DMS153 treated with DMSO at 0.1 percent for 48 hours (cell line): ENCODE measurements at regions not wholly inside any gene's neighbourhood (a gene's known extent, or its start where the extent isn't known, plus 50 kb on each side); places are given as distances from the start of the nearest gene placed in this dataset.
"Not testable (repeated sequence)": the region's sequence is repeated elsewhere in the genome, so short reads cannot be mapped to it uniquely, and the experiment has no call there.

ENCODE experiments used
- DNase-seq: peaks from one replicate; lab custom pipeline; 2025; ENCODE audit not compliant: unreplicated experiment; lab: John Stamatoyannopoulos, UW

DNA sequence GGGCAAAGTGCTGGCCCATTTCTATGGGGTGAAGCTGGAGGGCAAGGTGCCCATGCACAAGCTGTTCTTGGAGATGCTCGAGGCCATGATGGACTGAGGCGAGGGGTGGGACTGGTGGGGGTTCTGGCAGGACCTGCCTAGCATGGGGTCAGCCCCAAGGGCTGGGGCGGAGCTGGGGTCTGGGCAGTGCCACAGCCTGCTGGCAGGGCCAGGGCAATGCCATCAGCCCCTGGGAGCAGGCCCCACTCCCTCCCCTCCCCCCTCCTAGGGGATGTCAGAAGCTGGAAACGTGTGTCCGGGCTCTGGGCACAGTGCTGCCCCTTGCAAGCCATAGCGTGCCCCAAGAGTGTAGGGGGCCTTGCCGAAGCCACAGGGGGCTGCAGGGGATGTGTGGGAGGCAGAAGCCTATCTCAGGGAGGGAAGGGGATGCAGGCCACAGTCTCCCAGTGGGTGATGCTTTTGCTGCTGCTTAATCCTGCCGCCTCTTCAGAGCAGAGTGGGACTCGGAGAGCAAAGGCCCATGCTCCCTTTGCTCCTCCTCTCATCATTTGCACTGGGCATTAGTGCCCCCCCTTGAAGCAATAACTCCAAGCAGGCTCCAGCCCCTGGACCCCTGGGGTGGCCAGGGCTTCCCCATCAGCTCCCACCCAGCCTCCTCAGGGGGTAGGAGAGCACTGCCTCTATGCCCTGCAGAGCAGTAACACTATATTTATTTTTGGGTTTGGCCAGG is 85.2 kb downstream of the MRPL57 start:
- not testable (repeated sequence) for DNase-seq

DNA sequence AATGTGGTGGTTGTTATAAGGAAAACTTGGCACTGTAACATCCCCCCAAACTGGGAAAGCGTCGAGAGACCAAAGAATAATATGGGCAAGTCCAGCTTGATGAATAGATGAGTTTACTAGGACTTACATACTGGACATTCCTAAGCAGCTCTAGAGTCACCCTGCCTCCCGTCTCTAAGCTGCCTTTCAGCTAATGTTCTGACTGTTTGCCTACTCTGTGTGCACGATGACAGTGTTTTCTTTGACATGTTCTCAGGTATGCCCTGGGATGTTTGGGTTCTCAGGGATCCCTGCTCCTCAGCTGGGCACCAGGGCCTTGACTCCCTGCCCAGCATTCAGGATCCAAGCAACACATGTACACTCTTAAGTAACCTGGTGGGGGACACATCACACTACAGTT is 87.5 kb downstream of the MRPL57 start:
- DNase-seq, result not testable (repeated sequence)

DNA sequence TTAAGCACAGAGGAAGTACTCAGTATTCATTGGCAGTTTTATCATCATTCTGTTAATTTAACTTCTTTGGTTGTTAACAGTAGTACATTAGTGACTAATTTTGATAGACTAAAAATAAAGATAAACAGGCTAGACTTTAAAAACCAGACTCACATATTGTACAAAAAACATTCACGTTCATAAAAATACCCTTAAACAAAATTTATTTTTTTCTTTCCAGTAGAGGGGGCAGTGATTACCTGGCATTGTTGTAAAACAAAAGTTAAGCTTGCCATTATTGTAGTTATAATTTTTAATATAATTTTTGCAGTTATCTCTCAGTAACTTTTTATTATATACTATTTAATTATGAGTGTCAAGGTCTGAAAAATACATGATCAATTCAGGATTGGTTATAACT is 92.0 kb downstream of the MRPL57 start:
- DNase-seq, result not testable (repeated sequence)

DNA sequence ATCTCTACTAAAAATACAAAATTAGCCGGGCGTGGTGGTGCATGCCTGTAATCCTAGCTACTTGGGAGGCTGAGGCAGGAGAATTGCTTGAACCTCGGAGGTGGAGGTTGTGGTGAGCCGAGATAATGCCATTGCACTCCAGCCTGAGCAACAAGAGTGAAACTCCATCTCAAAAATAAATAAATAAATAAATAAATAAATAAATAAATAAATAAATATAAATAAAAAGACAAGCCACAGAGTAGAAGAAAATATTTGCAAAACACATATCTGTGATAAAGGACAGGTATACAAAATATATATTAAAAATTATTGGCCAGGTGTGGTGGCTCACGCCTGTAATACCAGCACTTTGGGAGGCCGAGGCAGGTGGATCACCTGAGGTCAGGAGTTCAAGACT is 96.0 kb downstream of the MRPL57 start:
- not testable (repeated sequence) for DNase-seq

DNA sequence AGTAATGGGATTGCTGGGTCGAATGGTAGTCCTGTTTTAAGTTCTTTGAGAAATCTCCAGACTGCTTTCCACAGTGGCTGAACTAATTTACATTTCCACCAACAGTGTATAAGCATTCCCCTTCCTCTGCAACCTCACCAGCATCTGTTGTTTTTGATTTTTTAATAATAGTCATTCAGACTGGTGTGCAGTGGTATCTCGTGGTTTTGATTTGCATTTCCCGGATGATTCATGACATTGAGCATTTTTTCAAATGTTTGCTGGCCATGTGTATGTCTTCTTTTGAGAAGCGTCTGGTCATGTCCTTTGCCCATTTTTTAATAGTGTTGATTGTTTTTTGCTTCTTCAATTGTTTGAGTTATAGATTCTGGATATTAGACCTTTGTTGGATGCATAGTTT is 98.0 kb downstream of the MRPL57 start:
- DNase-seq, result not testable (repeated sequence)

DNA sequence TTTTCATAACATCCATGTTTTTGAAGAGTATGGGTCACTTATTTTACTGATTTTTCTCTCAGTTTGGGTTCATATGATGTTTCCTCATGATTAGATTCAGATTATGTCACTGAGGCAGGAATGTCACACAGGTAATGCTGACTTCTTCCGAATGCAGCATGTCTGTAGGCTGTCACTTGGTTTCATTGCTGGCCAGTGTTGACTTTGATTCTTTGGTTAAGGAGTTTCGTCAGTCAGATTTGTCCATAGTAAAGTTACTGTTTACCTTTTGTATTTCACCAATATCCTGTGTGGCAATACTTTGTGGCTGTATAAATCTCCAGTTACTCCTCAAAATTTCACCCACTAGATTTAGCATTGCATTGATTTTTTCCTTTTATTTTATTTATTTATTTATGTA is 105.6 kb downstream of the MRPL57 start:
- DNase-seq, result no peak

DNA sequence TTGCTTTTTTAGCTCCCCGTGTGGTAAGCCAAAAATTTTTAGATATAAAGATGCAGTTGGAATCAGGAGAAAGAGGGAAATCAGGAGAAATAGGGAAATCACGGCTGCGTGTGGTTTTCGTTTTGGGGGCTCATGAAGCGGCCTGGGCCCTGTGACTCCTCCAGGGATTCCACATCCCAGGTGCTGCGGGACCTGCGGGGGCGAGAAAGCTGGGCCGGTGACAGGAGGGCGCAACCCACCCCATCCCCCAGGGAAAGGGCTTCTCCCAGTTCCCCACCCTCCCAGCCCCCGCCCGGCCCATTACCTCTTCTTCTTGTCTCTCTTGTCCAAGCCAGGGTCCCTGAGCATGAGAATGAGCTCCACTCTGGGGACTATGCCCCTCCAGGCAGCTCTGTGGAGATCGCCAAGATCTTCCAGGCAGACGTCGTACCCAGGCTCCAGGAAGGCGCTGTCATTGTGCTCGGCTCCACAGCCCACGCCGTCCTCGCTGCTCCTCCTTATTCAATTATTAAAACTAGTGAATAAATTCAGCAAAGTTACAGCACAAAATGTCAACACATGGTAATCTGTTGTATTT is 111.0 kb downstream of the MRPL57 start:
- no peak for DNase-seq

DNA sequence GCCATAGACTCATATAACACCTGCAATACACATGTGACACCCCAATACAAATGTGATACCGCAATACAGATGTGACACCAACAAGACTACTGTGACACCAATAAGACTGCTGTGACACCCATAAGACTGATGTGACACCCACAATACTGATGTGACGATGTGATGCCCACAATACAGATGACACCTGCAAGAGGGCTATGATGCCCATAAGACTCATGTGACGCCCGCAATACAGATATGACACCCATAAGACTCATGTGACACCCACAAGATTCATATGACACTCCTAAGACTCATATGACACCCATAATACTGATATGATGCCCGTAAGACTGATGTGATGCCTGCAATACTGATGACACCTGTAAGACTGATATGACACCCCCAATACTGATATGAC is 113.0 kb downstream of the MRPL57 start:
- no peak for DNase-seq

DNA sequence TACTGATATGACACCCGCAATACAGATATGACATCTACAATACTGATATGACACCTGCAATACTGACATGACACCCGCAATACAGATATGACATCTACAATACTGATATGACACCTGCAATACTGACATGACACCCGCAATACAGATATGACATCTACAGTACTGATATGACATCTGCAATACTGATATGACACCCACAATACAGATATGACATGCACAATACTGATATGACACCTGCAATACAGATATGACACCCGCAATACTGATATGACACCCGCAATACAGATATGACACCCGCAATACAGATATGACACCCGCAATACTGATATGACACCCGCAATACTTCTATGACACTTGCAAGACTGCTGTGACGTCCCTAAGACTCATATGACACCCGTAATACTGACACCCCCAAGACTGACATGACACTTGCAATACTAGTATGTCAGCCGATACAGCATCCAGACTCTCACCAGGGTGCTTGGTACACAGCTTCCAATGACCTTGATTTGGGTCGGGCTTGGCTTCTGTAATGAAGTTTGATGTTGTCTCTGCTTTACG is 114.1 kb downstream of the MRPL57 start:
- not testable (repeated sequence) for DNase-seq

DNA sequence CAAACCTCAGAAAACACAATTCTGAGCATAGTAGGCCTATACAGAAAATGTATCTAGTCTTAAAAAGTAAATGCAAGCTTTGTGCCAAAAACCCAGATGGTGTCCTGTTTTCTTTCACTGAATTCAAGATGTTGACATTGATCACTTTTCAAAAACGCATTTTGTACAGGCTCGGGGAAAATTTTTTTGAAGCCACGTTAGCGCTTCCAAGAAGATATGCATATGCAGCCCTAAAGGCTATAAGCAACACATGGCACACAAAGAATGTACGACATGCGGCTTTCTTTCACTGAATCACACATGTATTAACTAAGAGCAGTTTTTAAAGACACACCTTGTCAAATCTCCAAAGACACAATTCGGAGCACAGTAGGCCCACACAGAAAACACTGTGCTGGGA is 115.4 kb downstream of the MRPL57 start:
- no peak for DNase-seq

DNA sequence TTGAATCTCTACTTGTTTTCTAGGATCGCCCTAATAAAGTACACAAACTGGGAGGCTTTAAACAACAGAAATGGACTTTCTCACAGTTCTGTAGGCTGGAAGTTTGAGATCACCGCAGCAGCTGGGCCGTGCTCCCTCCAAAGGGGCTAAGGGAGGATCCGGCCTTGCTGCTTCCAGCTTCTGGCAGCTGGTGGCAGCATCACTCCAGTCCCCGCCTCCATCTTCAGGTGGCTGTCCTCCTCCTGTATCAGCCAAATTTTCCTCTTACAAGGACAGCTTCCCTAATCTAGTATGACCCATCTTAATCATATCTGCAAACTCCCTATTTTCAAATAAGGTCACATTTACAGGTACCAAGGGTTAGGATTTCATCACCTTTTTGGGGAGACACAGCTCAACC is 120.5 kb downstream of the MRPL57 start:
- peak; percentile 23 for DNase-seq

DNA sequence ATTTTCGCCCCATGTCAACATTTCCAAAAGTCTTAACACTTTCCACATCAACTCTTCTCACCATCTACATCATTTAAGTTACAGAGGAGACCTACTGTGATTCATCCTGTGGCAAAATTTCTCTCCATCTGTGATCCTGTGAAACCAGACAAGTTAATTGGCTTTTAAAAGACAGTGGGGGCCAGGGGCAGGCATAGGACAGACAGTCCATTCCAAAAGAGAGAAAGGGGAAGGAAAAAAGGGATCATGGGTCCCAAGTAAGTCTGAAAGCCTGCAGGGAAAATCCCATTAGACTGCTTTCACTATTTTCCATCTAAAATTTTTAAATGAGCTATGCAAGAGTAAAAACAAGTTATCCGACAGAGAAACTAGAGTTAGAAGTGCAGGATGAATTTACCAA is 121.0 kb downstream of the MRPL57 start:
- peak; percentile 23 for DNase-seq

DNA sequence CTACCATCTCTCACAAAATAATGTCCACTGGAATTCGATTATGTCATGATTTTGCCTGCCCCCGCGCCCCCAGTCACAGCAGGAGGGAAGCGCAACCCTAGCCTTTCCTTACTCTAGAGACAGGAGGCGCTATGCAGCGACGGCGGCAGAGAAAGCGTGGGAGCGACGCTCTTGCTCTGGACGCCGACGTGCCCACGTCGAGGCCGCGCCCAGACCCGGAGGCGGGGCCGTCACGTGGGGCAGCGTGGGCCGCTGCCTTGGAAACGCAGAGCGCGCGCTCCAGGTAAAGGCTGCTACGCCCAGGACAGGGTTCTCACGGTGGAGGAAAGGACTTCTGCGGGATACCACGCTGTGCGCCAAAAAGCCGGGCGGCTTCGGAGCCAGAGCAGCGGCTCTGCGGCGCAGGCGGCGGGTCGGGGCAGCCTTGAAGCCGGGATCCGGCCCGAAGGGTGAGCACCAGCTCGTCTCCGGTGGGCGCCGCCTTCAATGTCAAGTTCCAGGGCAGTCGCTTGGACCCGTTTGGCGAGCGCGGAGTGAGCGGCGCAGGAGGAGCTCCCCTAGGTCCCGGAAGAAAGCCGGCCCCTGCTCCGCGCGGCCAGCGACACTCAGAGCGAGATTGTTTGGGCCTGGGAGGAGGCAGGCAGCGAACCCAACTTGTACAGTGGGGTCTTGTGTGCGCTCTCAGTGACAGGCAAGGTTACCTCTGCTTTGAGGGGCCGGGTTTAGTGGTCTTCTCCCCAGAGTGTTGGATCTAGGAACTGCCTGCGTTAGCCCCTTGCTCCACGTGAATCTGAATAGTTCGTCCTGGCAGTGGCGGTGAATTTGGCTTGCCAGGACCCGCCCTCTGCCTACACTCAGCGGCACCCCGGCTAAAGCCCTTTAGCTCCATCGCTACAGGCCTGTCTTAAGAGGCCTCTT is 121.7 kb downstream of the MRPL57 start:
- DNase-seq, result peak; percentile 87

DNA sequence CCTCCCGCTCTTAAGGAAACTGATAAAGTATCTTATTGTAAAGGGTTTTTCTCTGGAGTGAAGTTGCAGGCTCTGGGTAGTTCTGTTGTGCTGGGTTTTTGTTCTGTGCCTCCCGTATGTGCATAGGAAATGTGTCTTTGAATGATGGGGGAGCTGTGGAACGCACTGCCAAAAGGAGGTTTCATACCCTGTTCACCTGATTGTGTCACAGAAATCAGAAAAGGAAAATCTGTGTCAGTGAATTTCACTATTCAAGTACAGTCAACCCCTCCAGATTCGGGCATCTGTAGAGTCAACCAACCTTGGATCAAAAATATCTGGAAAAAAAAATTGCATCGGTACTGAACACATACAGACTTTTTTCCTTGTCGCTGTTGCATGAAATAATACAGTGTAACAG is 127.8 kb downstream of the MRPL57 start:
- DNase-seq, result no peak

DNA sequence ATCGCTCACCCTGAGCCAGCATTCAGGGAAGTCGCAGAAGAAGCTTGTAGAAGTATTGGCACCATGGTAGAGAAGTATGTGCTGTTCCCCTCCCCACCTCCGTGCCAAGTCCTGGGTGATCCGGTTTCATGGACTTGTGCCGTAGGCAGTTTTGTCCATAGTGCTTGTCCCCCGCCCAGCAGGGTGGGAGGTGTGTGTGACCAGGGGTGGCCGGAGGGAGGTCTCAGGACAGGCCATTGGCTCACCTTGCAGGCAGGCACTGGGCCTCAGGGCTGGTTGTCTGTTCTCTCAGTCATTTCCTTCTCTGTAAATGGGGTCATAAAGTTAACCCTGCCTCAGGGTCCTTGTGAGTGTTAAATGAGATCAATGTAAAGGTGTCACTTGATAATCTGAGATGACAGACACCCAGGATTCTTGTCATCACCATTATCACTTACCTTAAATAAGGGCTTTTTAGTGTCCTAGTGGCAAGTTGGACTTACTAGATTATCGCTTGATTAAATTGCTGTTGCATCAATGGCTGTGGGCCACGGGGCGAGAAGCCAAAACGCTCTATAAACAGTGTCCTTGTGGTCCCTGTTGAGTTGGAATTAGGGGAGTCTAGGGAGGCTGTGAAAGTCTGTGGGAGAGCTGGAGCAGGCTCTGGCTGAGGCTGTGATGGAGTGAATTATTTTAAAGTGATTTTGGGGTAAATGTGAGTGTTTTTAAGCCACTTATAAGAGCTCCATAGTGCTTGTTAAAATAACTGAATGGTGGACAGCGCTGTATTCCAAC is 130.0 kb downstream of the MRPL57 start:
- DNase-seq, result not testable (repeated sequence)

DNA sequence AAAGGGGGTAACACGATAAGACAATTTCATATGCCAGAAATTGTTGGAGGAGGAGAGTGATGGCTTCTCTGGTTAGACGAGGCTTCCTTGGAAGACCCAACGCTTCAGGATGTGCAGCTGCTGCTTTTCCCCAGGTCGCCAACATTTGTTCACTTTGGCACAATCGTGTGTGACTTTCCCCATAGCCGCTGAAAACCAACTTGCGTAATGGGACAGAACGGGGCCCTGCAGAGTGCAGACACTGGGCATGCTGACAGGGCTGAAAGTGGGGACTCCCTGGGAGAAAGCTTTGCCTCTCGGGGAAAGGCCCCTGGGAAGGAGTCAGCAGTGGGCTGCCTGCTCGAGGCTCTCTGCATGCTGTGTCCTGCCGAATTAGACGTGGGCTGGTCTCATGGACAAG is 130.7 kb downstream of the MRPL57 start:
- not testable (repeated sequence) for DNase-seq

DNA sequence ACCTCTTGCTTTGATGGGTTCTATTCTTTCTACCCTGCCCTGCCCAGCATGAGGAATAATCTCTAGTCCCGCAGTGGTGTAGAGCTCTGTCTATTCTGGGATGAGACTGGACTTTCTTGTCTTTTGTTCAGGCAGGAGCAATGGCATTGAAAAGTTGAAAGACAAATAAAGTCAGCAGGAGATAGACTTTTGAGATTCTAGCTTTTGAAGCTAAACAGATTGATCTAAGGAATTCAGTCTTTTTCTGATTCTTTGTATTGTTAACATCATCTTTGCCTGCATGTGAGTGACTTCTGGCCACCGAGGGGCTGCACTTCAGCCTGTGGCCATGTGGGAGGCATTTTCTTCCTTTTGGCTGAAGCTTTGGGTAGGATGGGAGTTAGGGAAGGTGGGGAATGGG is 132.4 kb downstream of the MRPL57 start:
- DNase-seq, result no peak

DNA sequence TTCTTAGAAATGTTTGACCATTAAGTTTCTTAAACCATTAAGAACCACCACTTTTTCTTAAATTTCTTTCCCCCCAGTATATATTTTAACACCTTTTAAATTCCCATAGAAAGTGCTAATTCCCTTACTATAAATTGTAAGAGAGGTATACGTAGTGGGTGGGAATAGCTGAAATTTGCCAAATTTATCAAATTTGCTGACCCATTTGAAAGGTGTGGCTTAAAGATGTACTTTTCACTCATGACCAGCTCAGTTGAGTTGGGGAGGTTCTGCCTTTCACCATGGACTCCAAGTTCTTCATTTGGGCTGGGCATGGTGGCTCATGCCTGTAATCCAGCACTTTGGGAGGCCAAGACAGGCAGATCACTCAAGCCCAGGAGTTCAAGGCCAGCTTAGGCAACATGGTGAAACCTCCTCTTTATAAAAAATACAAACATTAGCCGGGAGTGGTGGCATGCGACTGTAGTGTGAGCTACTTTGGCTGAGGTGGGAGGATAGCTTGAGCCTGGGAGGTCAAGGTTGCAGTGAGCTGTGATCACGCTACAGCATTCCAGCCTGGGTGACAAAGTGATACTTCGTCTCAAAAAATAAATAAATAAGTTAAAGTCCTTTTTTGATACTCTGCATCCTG is 133.2 kb downstream of the MRPL57 start:
- no peak for DNase-seq

DNA sequence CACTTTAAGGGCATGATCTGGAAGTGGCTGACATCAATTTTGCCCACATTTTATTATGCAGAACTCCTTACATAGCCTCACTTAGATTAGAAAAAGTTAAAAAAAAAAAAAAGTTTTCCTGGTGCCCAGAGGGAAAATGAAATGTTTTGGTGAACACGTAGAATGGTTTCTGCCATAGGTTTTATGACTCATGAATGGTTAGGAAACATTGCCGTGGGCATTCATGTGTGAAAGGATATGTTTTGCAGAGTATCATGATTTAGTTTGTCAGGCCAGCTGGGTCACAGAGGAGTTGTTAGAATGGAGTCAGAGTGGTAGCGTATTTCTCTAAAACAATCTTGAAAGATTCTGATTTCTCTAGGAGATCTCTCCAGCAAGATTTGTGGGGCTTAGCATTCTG is 133.8 kb downstream of the MRPL57 start:
- DNase-seq, result no peak

DNA sequence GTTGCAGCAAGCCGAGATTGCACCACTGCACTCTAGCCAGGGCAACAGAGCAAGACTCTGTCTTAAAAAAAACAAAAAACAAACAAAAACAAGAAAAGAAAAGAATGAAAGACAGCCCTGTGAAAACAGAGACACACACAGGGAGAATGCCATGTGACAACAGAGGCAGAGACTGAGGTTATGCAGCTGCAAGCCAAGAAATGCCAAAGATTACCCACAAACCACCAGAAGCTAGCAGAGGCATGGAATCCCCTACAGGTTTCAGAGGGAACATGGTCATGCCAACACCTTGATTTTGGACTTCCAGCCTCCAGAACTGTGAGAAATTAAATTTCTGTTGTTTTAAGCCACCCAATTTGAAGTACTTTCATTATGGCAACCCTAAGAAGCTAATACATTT is 138.5 kb downstream of the MRPL57 start:
- not testable (repeated sequence) for DNase-seq
